ENCODE measurements at regions not wholly inside any gene's neighbourhood (a gene's known extent, or its start where the extent isn't known, plus 50 kb on each side); places are given as distances from the start of the nearest gene placed in this dataset.

DNA sequence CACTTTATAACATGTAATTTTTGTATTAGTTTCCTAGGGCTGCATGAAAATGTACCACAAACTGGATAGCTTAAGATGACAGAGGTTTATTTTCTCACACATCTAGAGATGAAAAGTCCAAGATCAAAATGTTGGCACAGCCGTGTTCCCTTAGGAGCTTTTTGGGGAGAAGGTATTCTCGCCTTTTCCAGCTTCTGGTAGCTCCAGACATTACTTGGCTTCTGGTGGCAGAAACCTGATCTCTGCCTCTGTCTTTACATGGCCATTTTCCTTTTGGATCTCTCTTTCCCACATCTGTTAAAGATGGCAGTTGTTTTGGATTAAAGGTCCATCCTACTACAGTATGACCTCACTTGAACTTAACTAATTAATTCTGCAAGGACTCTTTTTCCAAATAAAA, 885.7 kb upstream of the CDH8 start:
- Mint-ChIP-seq H3K27me3 (ENCODE audit: low read depth in 2 of 2) (no peaks in the 10 kb centered on the region), H3K36me3 (peaks cover 5% of the 10 kb centered on the region), H3K9me3 (peaks cover 14 to 15% of the 10 kb centered on the region in 2 donors), H3K27ac (no peak overlapping the region), H3K4me3 (no peak overlapping the region), H3K4me1 (no peaks in the 10 kb centered on the region)
- no peak overlapping the region for H3K4me3 ChIP-seq (ENCODE audit: low read length)
- no peaks in the 10 kb centered on the region for H3K9me3 ChIP-seq (ENCODE audit: control insufficient read depth, insufficient read depth, low read length)
- DNase-seq (no peak), ATAC-seq (no peak)
- no peak overlapping the region for H3K27ac ChIP-seq (ENCODE audit: low read length)
- intact Hi-C loops (cut with micrococcal nuclease): no loop called here
- no peaks in the 10 kb centered on the region for H3K4me1 ChIP-seq (ENCODE audit: control insufficient read depth, insufficient read depth, low read length)
- H3K36me3 ChIP-seq (ENCODE audit: control insufficient read depth, insufficient read depth, low read length): no peaks in the 10 kb centered on the region
- no peak for TF ChIP-seq CTCF (IDR thresholded peaks at IDR 0.05)
- H3K27me3 ChIP-seq (ENCODE audit: control insufficient read depth, insufficient read depth, low read length): no peaks in the 10 kb centered on the region
- 78% methylated on average over 2 of the region's 2 CpGs for WGBS (ENCODE audit: insufficient coverage)

- Mint-ChIP-seq H3K36me3 (peaks cover 9% of the 10 kb centered on the region), H3K9me3 (peaks cover 9 to 10% of the 10 kb centered on the region in 2 donors), H3K27ac (no peak overlapping the region), H3K4me3 (no peak overlapping the region), H3K4me1 (no peaks in the 10 kb centered on the region), H3K27me3 (ENCODE audit: low read depth in 2 of 2) (no peaks in the 10 kb centered on the region)
- no peak for TF ChIP-seq CTCF (IDR thresholded peaks at IDR 0.05)
- ATAC-seq (no peak), DNase-seq (no peak)
- no peaks in the 10 kb centered on the region for H3K36me3 ChIP-seq (ENCODE audit: control insufficient read depth, insufficient read depth, low read length)
- no peaks in the 10 kb centered on the region for H3K4me1 ChIP-seq (ENCODE audit: control insufficient read depth, insufficient read depth, low read length)
- no peak overlapping the region for H3K27ac ChIP-seq (ENCODE audit: low read length)
- H3K4me3 ChIP-seq (ENCODE audit: low read length): no peak overlapping the region
- H3K27me3 ChIP-seq (ENCODE audit: control insufficient read depth, insufficient read depth, low read length): no peaks in the 10 kb centered on the region
- intact Hi-C loops (cut with micrococcal nuclease): no loop called here
- no peaks in the 10 kb centered on the region for H3K9me3 ChIP-seq (ENCODE audit: control insufficient read depth, insufficient read depth, low read length)
Measured at GRCh38 chr16:62913924-62914323, 877.7 kb upstream of the CDH8 start.

- H3K9me3 ChIP-seq (ENCODE audit: control insufficient read depth, insufficient read depth, low read length): no peaks in the 10 kb centered on the region
- no peaks in the 10 kb centered on the region for H3K27me3 ChIP-seq (ENCODE audit: control insufficient read depth, insufficient read depth, low read length)
- no CpG with 5 or more reads among the region's 2 CpGs for WGBS (ENCODE audit: insufficient coverage)
- Mint-ChIP-seq H3K27ac (no peak overlapping the region), H3K4me3 (no peak overlapping the region), H3K4me1 (no peaks in the 10 kb centered on the region), H3K36me3 (peaks cover 9% of the 10 kb centered on the region), H3K27me3 (ENCODE audit: low read depth in 2 of 2) (no peaks in the 10 kb centered on the region), H3K9me3 (peaks cover 9 to 10% of the 10 kb centered on the region in 2 donors)
- no peaks in the 10 kb centered on the region for H3K36me3 ChIP-seq (ENCODE audit: control insufficient read depth, insufficient read depth, low read length)
- DNase-seq (no peak), ATAC-seq (no peak)
- no peak for TF ChIP-seq CTCF (IDR thresholded peaks at IDR 0.05)
- H3K4me1 ChIP-seq (ENCODE audit: control insufficient read depth, insufficient read depth, low read length): no peaks in the 10 kb centered on the region
- no peak overlapping the region for H3K27ac ChIP-seq (ENCODE audit: low read length)
- intact Hi-C loops (cut with micrococcal nuclease): no loop called here
- H3K4me3 ChIP-seq (ENCODE audit: low read length): no peak overlapping the region
Measured at GRCh38 chr16:62913333-62913732, 877.1 kb upstream of the CDH8 start.

DNA sequence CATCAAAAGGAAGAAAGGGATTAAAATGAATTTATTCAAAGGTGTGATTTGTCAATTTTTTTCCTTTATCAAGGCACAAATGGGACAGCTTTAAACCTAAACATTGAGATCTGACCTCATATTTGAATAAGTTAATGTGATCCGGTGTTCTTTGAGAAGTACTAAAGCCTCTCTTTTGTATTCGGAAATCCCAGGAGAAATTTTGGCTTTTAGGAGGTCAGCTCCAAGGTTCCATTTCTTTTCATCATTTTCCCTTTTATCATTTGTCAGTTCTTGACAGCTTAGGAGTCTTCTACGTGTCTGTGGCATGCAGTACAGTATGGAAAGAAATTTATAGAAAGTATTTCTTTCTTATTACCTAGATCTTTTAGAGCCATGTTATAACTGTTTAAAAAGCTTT, 873.4 kb upstream of the CDH8 start:
- intact Hi-C loops (cut with micrococcal nuclease): no loop called here
- Histone ChIP-seq H3K36me3 (ENCODE audit: control insufficient read depth, insufficient read depth, low read length) (no peaks in the 10 kb centered on the region), H3K27ac (ENCODE audit: low read length) (no peak overlapping the region), H3K9me3 (ENCODE audit: control insufficient read depth, insufficient read depth, low read length) (no peaks in the 10 kb centered on the region), H3K27me3 (ENCODE audit: control insufficient read depth, insufficient read depth, low read length) (no peaks in the 10 kb centered on the region), H3K4me1 (ENCODE audit: control insufficient read depth, insufficient read depth, low read length) (no peaks in the 10 kb centered on the region), H3K4me3 (ENCODE audit: low read length) (no peak overlapping the region)
- TF ChIP-seq CTCF (IDR thresholded peaks at IDR 0.05): no peak
- DNase-seq (no peak), ATAC-seq (no peak)
- peaks cover 9% of the 10 kb centered on the region for H3K36me3 Mint-ChIP-seq
- H3K4me3 Mint-ChIP-seq: no peak overlapping the region
- H3K9me3 Mint-ChIP-seq: peaks cover 13 to 15% of the 10 kb centered on the region in 2 donors
- WGBS (ENCODE audit: insufficient coverage): 100% methylated on average over 2 of the region's 3 CpGs
- H3K27ac Mint-ChIP-seq: no peak overlapping the region
- H3K27me3 Mint-ChIP-seq (ENCODE audit: low read depth in 2 of 2): no peaks in the 10 kb centered on the region
- H3K4me1 Mint-ChIP-seq: no peaks in the 10 kb centered on the region

Data from natural killer cell (primary cell).